ENCODE measurements at regions not wholly inside any gene's neighbourhood (a gene's known extent, or its start where the extent isn't known, plus 50 kb on each side); places are given as distances from the start of the nearest gene placed in this dataset.

DNA sequence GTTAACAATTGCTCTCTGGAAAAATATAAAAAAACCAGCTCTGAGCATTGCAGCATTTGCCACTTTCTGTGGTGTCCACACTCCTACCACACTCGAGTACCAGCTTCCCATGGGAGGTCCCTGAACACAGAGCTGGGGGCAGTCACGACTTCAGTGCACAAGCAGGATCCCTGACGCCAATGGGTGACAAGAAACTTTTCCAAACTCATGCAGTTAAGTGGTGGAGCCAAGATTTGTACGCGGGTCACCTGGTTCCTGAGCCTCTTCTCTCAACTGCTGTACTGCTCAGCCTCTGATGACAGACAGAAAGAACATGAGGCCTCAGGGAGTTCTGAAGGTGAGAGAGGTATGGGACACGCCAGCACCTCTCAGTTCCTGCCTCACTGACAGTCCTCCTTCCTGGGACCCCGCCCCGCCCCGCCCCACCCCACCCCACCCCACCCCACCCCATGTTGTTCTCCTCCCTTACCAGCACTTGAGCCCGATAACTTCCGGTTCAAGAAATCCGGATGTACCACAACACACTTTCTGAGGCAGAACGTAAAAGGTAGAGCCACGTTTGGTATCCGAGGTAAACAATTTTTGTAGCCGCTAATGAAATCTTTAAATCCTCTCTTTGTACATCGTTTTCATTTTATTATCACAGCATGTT lies 287.6 kb downstream of the MYCN start:
- H3K27me3 ChIP-seq (replicated peaks; ENCODE audit: control insufficient read depth, insufficient read depth, low read length) = no peaks in the 10 kb centered on the region; the same call in 1 of the 2 replicates
- no peak for DNase-seq (ENCODE audit: extremely low read depth, insufficient read length)
- H3K4me3 ChIP-seq (replicated peaks; ENCODE audit: low read depth, low read length) = no peak overlapping the region
- no peaks in the 10 kb centered on the region for H3K36me3 ChIP-seq (ENCODE audit: control insufficient read depth, insufficient read depth, low read length)
- TF ChIP-seq, protein P1, sequence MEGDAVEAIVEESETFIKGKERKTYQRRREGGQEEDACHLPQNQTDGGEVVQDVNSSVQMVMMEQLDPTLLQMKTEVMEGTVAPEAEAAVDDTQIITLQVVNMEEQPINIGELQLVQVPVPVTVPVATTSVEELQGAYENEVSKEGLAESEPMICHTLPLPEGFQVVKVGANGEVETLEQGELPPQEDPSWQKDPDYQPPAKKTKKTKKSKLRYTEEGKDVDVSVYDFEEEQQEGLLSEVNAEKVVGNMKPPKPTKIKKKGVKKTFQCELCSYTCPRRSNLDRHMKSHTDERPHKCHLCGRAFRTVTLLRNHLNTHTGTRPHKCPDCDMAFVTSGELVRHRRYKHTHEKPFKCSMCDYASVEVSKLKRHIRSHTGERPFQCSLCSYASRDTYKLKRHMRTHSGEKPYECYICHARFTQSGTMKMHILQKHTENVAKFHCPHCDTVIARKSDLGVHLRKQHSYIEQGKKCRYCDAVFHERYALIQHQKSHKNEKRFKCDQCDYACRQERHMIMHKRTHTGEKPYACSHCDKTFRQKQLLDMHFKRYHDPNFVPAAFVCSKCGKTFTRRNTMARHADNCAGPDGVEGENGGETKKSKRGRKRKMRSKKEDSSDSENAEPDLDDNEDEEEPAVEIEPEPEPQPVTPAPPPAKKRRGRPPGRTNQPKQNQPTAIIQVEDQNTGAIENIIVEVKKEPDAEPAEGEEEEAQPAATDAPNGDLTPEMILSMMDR (IDR thresholded peaks at IDR 0.05; ENCODE audit: insufficient read depth, low read length, poor library complexity, severe bottlenecking) = no peak

DNA sequence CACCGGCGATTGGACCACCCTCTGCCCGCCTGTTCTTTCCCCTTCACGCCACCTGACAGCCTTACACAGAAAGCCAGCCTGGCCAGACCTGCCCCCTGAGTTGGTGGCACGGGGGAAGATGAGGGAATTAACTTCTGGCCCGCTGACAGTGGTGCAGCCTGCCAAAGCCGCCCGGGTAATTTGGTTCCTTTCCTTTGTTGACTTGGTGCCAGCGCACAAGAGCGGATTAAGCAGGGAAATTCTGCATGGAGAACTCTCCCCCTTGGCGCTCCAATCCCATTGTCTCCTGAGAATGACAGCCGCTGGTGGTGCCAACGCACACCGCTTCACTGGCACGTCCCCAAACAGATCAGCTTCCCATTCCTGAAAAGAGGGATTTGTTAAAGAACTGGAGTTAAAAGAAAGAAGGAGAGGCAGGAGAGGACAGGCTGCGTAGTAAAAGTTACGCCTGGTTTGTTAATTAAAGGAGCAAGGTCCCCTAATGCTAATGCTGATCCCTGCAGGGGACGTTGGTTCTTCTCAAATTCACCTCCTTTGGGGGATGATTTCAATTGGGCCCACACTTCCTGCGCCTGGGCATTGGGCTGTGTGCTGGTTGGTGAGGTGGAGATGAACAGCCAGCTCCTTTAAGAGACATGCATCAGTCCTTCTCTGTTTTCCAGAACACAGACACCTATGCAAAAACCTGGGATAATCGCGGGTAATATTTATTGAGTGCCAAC lies 286.8 kb downstream of the MYCN start:
- no peak for DNase-seq (ENCODE audit: extremely low read depth, insufficient read length)
- Histone ChIP-seq H3K27me3 (replicated peaks; ENCODE audit: control insufficient read depth, insufficient read depth, low read length) (no peaks in the 10 kb centered on the region; the same call in 1 of the 2 replicates), H3K4me3 (replicated peaks; ENCODE audit: low read depth, low read length) (no peak overlapping the region), H3K36me3 (ENCODE audit: control insufficient read depth, insufficient read depth, low read length) (no peaks in the 10 kb centered on the region)
- TF ChIP-seq, protein P1 (IDR thresholded peaks at IDR 0.05; ENCODE audit: insufficient read depth, low read length, poor library complexity, severe bottlenecking) = no peak

DNA sequence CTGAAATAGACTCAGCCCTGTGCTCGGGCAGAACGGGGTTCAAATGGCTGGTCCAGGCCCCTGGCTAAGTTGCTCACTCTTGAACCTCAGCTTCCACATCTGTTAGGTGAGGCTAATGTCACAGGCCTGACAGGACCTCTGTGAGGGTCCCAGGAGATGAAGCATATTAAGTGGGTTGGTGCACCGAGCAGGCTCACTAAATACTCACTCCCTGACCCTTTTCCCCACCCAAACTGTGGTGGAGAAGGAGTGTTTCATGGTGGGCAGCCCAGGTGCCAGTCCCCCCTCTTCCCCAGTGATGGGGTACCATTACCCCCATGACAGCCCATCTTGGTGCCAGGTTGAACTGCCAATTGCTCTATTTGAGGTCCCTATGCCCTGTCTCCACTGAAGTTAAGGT lies 286.0 kb downstream of the MYCN start:
- TF ChIP-seq, protein P1 (IDR thresholded peaks at IDR 0.05; ENCODE audit: insufficient read depth, low read length, poor library complexity, severe bottlenecking) = no peak
- DNase-seq (ENCODE audit: extremely low read depth, insufficient read length) = no peak
- Histone ChIP-seq H3K4me3 (replicated peaks; ENCODE audit: low read depth, low read length) (no peak overlapping the region), H3K27me3 (replicated peaks; ENCODE audit: control insufficient read depth, insufficient read depth, low read length) (no peaks in the 10 kb centered on the region; the same call in 1 of the 2 replicates), H3K36me3 (ENCODE audit: control insufficient read depth, insufficient read depth, low read length) (no peaks in the 10 kb centered on the region)

DNA sequence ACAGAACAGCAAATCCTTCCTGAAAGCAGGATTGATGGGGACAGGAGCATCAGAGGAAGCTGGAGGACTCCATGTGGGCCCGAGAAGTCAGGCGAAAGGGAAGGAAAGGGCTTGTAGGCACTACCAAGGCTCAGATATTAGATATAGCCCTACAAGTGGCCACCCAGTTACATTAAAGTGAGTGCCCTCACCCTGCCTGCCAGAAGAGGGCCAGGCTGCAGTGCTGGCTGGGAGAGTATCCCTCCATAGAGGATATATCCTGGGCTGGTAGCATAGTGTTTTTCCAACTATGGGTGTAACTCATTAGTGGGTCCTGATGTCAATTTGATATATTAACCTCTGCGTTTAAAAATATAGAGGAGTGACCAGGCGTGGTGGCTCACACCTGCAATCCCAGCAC lies 285.2 kb downstream of the MYCN start:
- no peaks in the 10 kb centered on the region for H3K36me3 ChIP-seq (ENCODE audit: control insufficient read depth, insufficient read depth, low read length)
- no peak for DNase-seq (ENCODE audit: extremely low read depth, insufficient read length)
- no peak overlapping the region for H3K4me3 ChIP-seq (replicated peaks; ENCODE audit: low read depth, low read length)
- H3K27me3 ChIP-seq (replicated peaks; ENCODE audit: control insufficient read depth, insufficient read depth, low read length) = no peaks in the 10 kb centered on the region; the same call in 1 of the 2 replicates
- TF ChIP-seq, protein P1 (IDR thresholded peaks at IDR 0.05; ENCODE audit: insufficient read depth, low read length, poor library complexity, severe bottlenecking) = no peak

DNA sequence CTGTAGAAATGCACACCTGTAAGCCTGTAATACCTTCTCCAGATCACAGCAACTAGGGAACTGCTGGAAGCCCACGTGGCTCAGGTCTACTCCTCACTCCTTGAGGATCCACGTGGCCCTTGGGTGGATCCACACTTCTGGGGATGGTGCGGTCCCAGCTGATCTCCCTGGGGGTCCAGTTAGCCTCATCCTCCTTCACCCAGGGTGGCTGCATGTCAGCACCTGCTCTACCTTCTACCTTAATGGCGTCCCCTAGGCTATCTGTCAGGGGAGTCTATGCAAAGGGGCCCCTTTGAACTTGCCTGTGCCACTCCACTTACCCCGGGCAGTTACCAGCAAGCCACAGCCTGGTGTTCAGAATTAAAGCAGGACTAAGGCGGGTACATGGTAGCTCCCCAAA lies 284.7 kb downstream of the MYCN start:
- no peak for DNase-seq (ENCODE audit: extremely low read depth, insufficient read length)
- no peaks in the 10 kb centered on the region for H3K36me3 ChIP-seq (ENCODE audit: control insufficient read depth, insufficient read depth, low read length)
- TF ChIP-seq, protein P1 (IDR thresholded peaks at IDR 0.05; ENCODE audit: insufficient read depth, low read length, poor library complexity, severe bottlenecking) = no peak
- no peaks in the 10 kb centered on the region; the same call in 1 of the 2 replicates for H3K27me3 ChIP-seq (replicated peaks; ENCODE audit: control insufficient read depth, insufficient read depth, low read length)
- no peak overlapping the region for H3K4me3 ChIP-seq (replicated peaks; ENCODE audit: low read depth, low read length)
